HL-60 (cell line): ENCODE measurements at regions not wholly inside any gene's neighbourhood (a gene's known extent, or its start where the extent isn't known, plus 50 kb on each side); places are given as distances from the start of the nearest gene placed in this dataset.

Experiments used
- DNase-seq, 2 experiments: peaks; one replicate each; pipeline ENCODE4 v3.0.0-alpha.2; 2010 to 2020; ENCODE audit warnings: low read depth in 1 of 2, low spot score in 1 of 2
- H3K27ac ChIP-seq: fragments of 250-450 bp; sonication (Bioruptor Pico); replicated peaks from 2 replicates; pipeline ENCODE4 v1.5.1; 2020; ENCODE audit warnings: mild to moderate bottlenecking, moderate library complexity
- H3K27me3 ChIP-seq: fragments of 250-450 bp; sonication (Bioruptor Pico); 2 replicates; pipeline ENCODE4 v1.5.1; 2021; ENCODE audit warnings: mild to moderate bottlenecking, moderate library complexity; ENCODE audit not compliant: insufficient read depth, poor library complexity, severe bottlenecking
- H3K4me3 ChIP-seq: replicated peaks from 2 replicates; pipeline ENCODE4 v1.5.1; 2011; ENCODE audit warnings: mild to moderate bottlenecking, control low read depth, low read length; ENCODE audit not compliant: insufficient read depth
- GABPA ChIP-seq: IDR thresholded peaks from 2 replicates; pipeline ENCODE4 v1.6.1; 2012; ENCODE audit warnings: low read depth
- POLR2AphosphoS5 ChIP-seq: IDR thresholded peaks from 2 replicates; pipeline ENCODE4 v1.6.1; 2012; ENCODE audit warnings: low read depth
- SPI1 ChIP-seq: IDR thresholded peaks from 2 replicates; pipeline ENCODE4 v1.6.1; 2012; ENCODE audit warnings: low read depth, mild to moderate bottlenecking, borderline replicate concordance
- TF ChIP-seq, protein P1 (sequence below): IDR thresholded peaks from one replicate; pipeline ENCODE4 v1.5.1; 2011; ENCODE audit warnings: low read length, control low read depth, inconsistent platforms; ENCODE audit not compliant: insufficient read depth
- TF ChIP-seq, protein P2 (sequence below): IDR thresholded peaks from 2 replicates; pipeline ENCODE4 v1.6.1; 2012; ENCODE audit warnings: low read depth; ENCODE audit not compliant: insufficient replicate concordance

DNA sequence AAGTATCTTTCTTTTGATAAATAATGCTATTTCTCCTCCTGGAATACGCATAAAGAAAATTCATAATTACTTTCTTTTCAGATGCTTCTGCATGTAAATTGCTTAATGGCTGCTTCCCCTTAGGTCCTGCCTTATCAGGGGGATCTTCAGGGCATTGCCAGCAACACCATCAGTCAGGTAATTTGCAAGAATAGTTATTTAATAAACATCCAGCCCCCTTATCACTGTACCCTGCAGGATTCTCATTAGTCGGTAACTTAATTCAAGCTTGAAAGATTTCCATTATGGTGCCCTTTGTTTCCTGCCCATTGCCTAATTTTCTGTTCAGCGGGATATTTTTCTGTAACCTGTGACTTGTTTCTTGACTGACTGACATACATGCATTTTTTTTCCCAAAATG, 414.5 kb downstream of the MFSD1 start:
- DNase-seq = no peak
- no peaks in the 10 kb centered on the region for H3K27me3 ChIP-seq
- no peak overlapping the region for H3K4me3 ChIP-seq
- no peak for TF ChIP-seq SPI1
- TF ChIP-seq, protein P1, sequence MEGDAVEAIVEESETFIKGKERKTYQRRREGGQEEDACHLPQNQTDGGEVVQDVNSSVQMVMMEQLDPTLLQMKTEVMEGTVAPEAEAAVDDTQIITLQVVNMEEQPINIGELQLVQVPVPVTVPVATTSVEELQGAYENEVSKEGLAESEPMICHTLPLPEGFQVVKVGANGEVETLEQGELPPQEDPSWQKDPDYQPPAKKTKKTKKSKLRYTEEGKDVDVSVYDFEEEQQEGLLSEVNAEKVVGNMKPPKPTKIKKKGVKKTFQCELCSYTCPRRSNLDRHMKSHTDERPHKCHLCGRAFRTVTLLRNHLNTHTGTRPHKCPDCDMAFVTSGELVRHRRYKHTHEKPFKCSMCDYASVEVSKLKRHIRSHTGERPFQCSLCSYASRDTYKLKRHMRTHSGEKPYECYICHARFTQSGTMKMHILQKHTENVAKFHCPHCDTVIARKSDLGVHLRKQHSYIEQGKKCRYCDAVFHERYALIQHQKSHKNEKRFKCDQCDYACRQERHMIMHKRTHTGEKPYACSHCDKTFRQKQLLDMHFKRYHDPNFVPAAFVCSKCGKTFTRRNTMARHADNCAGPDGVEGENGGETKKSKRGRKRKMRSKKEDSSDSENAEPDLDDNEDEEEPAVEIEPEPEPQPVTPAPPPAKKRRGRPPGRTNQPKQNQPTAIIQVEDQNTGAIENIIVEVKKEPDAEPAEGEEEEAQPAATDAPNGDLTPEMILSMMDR = no peak
- no peak for TF ChIP-seq POLR2AphosphoS5
- TF ChIP-seq, protein P2, sequence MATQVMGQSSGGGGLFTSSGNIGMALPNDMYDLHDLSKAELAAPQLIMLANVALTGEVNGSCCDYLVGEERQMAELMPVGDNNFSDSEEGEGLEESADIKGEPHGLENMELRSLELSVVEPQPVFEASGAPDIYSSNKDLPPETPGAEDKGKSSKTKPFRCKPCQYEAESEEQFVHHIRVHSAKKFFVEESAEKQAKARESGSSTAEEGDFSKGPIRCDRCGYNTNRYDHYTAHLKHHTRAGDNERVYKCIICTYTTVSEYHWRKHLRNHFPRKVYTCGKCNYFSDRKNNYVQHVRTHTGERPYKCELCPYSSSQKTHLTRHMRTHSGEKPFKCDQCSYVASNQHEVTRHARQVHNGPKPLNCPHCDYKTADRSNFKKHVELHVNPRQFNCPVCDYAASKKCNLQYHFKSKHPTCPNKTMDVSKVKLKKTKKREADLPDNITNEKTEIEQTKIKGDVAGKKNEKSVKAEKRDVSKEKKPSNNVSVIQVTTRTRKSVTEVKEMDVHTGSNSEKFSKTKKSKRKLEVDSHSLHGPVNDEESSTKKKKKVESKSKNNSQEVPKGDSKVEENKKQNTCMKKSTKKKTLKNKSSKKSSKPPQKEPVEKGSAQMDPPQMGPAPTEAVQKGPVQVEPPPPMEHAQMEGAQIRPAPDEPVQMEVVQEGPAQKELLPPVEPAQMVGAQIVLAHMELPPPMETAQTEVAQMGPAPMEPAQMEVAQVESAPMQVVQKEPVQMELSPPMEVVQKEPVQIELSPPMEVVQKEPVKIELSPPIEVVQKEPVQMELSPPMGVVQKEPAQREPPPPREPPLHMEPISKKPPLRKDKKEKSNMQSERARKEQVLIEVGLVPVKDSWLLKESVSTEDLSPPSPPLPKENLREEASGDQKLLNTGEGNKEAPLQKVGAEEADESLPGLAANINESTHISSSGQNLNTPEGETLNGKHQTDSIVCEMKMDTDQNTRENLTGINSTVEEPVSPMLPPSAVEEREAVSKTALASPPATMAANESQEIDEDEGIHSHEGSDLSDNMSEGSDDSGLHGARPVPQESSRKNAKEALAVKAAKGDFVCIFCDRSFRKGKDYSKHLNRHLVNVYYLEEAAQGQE = no peak
- no peak for TF ChIP-seq GABPA
- no peak overlapping the region for H3K27ac ChIP-seq

DNA sequence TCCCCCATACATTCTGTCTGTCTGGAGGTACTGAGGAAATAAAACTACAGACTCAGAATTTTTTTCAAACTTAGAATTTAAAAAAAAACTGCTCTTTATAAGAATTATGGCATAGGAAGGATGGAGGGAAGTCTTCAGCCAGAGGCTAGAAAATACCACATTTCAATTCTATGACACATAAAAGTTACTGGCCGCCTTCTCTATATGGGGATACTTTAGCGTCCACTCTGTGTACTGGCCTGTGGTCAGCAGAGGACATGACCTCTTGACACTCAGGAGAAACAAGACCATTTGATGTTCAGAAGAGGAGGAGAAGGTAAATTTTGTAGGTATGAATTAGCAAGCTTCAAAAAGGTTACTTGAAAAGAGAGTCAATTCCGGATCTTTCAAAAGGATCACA, 417.4 kb downstream of the MFSD1 start:
- TF ChIP-seq, protein P1 = no peak
- TF ChIP-seq SPI1 = no peak
- no peak for TF ChIP-seq POLR2AphosphoS5
- TF ChIP-seq, protein P2 = no peak
- TF ChIP-seq GABPA = no peak

DNA sequence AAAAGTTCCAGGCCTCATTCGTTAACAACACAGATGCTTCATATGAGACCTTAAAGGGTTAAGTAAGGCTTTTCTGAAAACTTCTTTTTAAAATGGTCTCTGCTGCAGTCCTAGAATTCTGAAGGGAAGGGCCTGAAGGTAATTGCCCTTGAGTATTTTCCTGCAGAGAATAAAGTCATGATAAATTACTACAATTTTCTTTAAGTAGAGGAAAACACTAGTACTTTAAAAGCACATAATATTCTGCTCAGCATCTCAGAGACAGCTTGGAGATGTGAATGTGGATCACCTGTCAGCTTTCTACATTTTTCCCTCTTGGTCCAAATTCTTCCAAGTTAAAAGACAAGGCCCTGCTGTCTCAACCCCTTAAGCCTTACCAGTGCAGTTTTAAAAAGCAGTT, 419.5 kb downstream of the MFSD1 start:
- no peak overlapping the region for H3K27ac ChIP-seq
- H3K4me3 ChIP-seq = no peak overlapping the region
- no peak for DNase-seq
- TF ChIP-seq POLR2AphosphoS5 (no peak), GABPA (no peak), SPI1 (no peak)
- TF ChIP-seq, protein P2 = no peak
- TF ChIP-seq, protein P1 = no peak
- H3K27me3 ChIP-seq = no peaks in the 10 kb centered on the region

More for the DNA sequence above, 417.4 kb downstream of the MFSD1 start:
- H3K27me3 ChIP-seq = no peaks in the 10 kb centered on the region
- H3K27ac ChIP-seq = no peak overlapping the region
- no peak overlapping the region for H3K4me3 ChIP-seq
- no peak for DNase-seq
